DOHH2 (cell line): ENCODE measurements at regions not wholly inside any gene's neighbourhood (a gene's known extent, or its start where the extent isn't known, plus 50 kb on each side); places are given as distances from the start of the nearest gene placed in this dataset.

Source experiments
- H3F3A ChIP-seq: fragments of 200-600 bp; sonication (generic), shearing (Covaris generic); 2 replicates; pipeline ENCODE4 v1.6.0; 2016; ENCODE audit warnings: antibody characterized with exemption, mild to moderate bottlenecking; ENCODE audit not compliant: control insufficient read depth, insufficient read depth
- H3K27ac ChIP-seq: fragments of 200-600 bp; sonication (generic); 2 replicates; pipeline ENCODE4 v1.5.1; 2014; ENCODE audit warnings: low read depth, mild to moderate bottlenecking, low read length, moderate library complexity
- H3K27me3 ChIP-seq: fragments of 200-600 bp; sonication (generic); 2 replicates; pipeline ENCODE4 v1.6.1; 2014; ENCODE audit warnings: mild to moderate bottlenecking, low read length, mixed read lengths; ENCODE audit not compliant: control insufficient read depth
- H3K36me3 ChIP-seq: fragments of 200-600 bp; sonication (generic); 2 replicates; pipeline ENCODE4 v1.6.1; 2014; ENCODE audit warnings: mild to moderate bottlenecking, low read length, moderate library complexity, mixed read lengths; ENCODE audit not compliant: control insufficient read depth
- H3K4me1 ChIP-seq: fragments of 200-600 bp; sonication (generic); 2 replicates; pipeline ENCODE4 v1.6.1; 2014; ENCODE audit warnings: mild to moderate bottlenecking, low read length, mixed read lengths; ENCODE audit not compliant: control insufficient read depth
- H3K4me2 ChIP-seq: fragments of 200-600 bp; sonication (generic); 2 replicates; pipeline ENCODE4 v1.6.0; 2014; ENCODE audit warnings: mild to moderate bottlenecking, low read length, moderate library complexity
- H3K4me3 ChIP-seq: fragments of 200-600 bp; sonication (generic); 2 replicates; pipeline ENCODE4 v1.5.1; 2014; ENCODE audit warnings: mild to moderate bottlenecking, low read length, mixed read lengths
- H3K79me2 ChIP-seq: fragments of 200-600 bp; sonication (generic); 2 replicates; pipeline ENCODE4 v1.6.1; 2014; ENCODE audit warnings: mild to moderate bottlenecking, low read length, mixed read lengths; ENCODE audit not compliant: control insufficient read depth
- H3K9me2 ChIP-seq: fragments of 200-600 bp; sonication (generic); replicated peaks from 2 replicates; pipeline ENCODE4 v1.6.1; 2014; ENCODE audit warnings: mild to moderate bottlenecking, low read length, mixed read lengths; ENCODE audit not compliant: control insufficient read depth
- H3K9me3 ChIP-seq: fragments of 200-600 bp; sonication (generic); 2 replicates; pipeline ENCODE4 v1.6.1; 2014; ENCODE audit warnings: antibody characterized with exemption, low read length, mixed read lengths; ENCODE audit not compliant: control insufficient read depth, insufficient read depth
- H4K20me1 ChIP-seq: fragments of 200-600 bp; sonication (generic); 2 replicates; pipeline ENCODE4 v1.6.0; 2014; ENCODE audit warnings: low read depth, mild to moderate bottlenecking, antibody characterized with exemption, low read length, moderate library complexity; ENCODE audit not compliant: control insufficient read depth, insufficient read depth
- EZH2phosphoT487 ChIP-seq: fragments of 200-600 bp; sonication (generic); IDR thresholded peaks from 2 replicates; pipeline ENCODE4 v1.6.1; 2017; ENCODE audit warnings: borderline replicate concordance, mild to moderate bottlenecking, antibody characterized with exemption, low read length, moderate library complexity, mixed read lengths
- TF ChIP-seq, protein P1 (sequence below): fragments of 200-600 bp; sonication (generic); IDR thresholded peaks from one replicate; pipeline ENCODE4 v1.5.1; 2014; ENCODE audit warnings: antibody characterized with exemption, mild to moderate bottlenecking, low read depth, low read length; ENCODE audit not compliant: poor library complexity, severe bottlenecking

DNA sequence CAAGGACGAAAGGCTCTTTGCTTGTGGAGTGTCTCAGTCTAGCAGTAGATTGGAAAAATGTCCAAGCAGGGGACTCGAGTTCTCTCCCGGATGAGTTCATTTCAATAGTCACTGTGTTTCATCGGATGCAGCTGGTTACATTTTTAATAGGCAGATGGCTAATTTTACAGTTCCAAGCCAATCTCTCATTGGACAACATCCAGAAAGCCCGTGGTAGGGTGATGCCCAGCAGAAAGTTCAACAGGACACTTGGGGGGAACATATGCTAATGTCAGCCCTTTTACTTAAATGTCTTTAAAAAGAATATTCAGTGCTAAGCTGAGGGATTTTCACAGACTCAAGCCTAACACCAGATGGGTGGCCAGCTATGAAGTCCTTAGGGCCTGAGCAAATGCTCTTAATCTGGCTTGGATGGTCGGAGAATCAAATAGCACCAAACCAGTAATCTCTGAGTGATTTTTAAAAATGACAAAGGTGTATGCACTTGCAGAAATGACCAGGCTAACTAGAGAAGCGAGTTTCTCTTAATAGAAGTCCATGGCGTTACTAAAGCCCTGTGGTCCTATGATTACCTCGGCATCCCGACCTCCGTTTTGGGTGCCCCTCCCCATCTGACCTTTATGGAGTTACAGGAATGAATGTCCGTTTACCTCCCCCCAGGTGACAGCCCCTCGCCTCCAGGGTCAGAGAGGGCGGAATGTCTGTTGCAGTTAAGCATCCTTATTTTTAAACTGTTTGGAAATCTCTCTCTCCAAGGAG, 289.2 kb upstream of the SALL1 start:
- H4K20me1 ChIP-seq = no peaks in the 10 kb centered on the region
- H3K79me2 ChIP-seq = no peaks in the 10 kb centered on the region
- no peaks in the 10 kb centered on the region for H3K27me3 ChIP-seq
- H3K4me3 ChIP-seq = no peak overlapping the region
- TF ChIP-seq, protein P1, sequence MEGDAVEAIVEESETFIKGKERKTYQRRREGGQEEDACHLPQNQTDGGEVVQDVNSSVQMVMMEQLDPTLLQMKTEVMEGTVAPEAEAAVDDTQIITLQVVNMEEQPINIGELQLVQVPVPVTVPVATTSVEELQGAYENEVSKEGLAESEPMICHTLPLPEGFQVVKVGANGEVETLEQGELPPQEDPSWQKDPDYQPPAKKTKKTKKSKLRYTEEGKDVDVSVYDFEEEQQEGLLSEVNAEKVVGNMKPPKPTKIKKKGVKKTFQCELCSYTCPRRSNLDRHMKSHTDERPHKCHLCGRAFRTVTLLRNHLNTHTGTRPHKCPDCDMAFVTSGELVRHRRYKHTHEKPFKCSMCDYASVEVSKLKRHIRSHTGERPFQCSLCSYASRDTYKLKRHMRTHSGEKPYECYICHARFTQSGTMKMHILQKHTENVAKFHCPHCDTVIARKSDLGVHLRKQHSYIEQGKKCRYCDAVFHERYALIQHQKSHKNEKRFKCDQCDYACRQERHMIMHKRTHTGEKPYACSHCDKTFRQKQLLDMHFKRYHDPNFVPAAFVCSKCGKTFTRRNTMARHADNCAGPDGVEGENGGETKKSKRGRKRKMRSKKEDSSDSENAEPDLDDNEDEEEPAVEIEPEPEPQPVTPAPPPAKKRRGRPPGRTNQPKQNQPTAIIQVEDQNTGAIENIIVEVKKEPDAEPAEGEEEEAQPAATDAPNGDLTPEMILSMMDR = no peak
- no peak for TF ChIP-seq EZH2phosphoT487
- no peak overlapping the region for H3K4me2 ChIP-seq
- no peaks in the 10 kb centered on the region for H3K36me3 ChIP-seq
- no peaks in the 10 kb centered on the region for H3K4me1 ChIP-seq
- H3K9me2 ChIP-seq = no peaks in the 10 kb centered on the region
- H3K27ac ChIP-seq = no peak overlapping the region
- no peaks in the 10 kb centered on the region for H3K9me3 ChIP-seq
- no peaks in the 10 kb centered on the region for H3F3A ChIP-seq

DNA sequence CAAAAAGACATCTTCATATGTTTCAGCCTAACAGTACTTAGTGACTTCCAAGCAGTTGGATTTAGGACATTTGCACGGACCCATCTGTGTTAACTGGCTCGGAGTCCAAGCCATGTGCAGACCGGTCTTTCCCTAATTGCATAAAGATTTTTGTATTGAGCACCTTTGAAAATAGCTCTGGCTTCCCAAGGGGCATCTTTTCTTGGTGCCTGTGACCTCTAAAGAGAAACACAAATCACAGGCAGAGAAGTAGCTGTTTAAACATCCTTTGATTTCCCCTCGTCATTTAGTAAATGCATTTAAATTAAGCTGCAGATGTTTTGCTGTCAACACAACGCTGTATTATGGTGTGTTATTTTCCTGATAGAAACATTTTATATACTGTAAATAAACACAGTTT, 288.2 kb upstream of the SALL1 start:
- H3K27ac ChIP-seq = no peak overlapping the region
- H4K20me1 ChIP-seq = no peaks in the 10 kb centered on the region
- no peaks in the 10 kb centered on the region for H3K27me3 ChIP-seq
- no peaks in the 10 kb centered on the region for H3K4me1 ChIP-seq
- no peaks in the 10 kb centered on the region for H3K36me3 ChIP-seq
- H3K79me2 ChIP-seq = no peaks in the 10 kb centered on the region
- no peaks in the 10 kb centered on the region for H3F3A ChIP-seq
- no peaks in the 10 kb centered on the region for H3K9me2 ChIP-seq
- H3K9me3 ChIP-seq = no peaks in the 10 kb centered on the region
- no peak overlapping the region for H3K4me2 ChIP-seq
- H3K4me3 ChIP-seq = no peak overlapping the region
- no peak for TF ChIP-seq EZH2phosphoT487
- TF ChIP-seq, protein P1 = no peak

DNA sequence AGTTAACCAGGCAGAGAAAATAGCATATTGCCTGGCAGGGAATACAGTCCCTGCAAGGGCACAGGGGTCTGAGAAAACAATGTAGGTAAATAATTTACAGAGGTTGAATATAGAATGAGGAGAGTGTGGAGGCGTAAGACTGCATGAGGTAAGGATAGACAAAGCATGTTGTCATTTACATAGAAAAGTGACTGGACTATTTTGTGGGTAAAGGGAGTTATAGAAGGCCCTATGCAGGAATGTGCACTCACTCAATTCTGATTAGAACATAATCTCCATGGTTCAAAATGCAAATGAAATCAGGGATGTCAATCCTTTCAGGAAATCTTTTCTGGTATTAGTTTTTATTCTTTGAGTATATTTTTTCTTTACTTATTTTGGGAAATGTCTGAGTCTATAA, 285.7 kb upstream of the SALL1 start:
- Histone ChIP-seq H3K4me3 (no peak overlapping the region), H3F3A (no peaks in the 10 kb centered on the region), H3K27me3 (no peaks in the 10 kb centered on the region), H3K36me3 (no peaks in the 10 kb centered on the region), H4K20me1 (no peaks in the 10 kb centered on the region), H3K4me1 (no peaks in the 10 kb centered on the region), H3K9me2 (no peaks in the 10 kb centered on the region), H3K4me2 (no peak overlapping the region), H3K79me2 (no peaks in the 10 kb centered on the region), H3K27ac (no peak overlapping the region), H3K9me3 (no peaks in the 10 kb centered on the region)
- TF ChIP-seq EZH2phosphoT487 = no peak
- TF ChIP-seq, protein P1 = no peak
